NT2/D1 (cell line): ENCODE measurements at regions not wholly inside any gene's neighbourhood (a gene's known extent, or its start where the extent isn't known, plus 50 kb on each side); places are given as distances from the start of the nearest gene placed in this dataset.

Experiments
- SUZ12 ChIP-seq: IDR thresholded peaks from 2 replicates; pipeline ENCODE4 v1.6.1; 2011; ENCODE audit not compliant: insufficient read length, insufficient read depth; ENCODE audit errors: extremely low read depth
- YY1 ChIP-seq: IDR thresholded peaks from 2 replicates; pipeline ENCODE4 v1.6.1; 2011; ENCODE audit not compliant: insufficient read length, insufficient read depth
- ZNF274 ChIP-seq: IDR thresholded peaks from 2 replicates; pipeline ENCODE4 v1.6.1; 2011; ENCODE audit warnings: mild to moderate bottlenecking, low read depth, low read length

GRCh38 chr5:153888781-153889180 is 149.9 kb downstream of the FAM114A2 start:
- TF ChIP-seq ZNF274 (no peak), YY1 (no peak), SUZ12 (no peak)
